GM23338 (cell line): ENCODE measurements at regions not wholly inside any gene's neighbourhood (a gene's known extent, or its start where the extent isn't known, plus 50 kb on each side); places are given as distances from the start of the nearest gene placed in this dataset.

ENCODE experiments used
- ATAC-seq: fragments of 200-7000 bp; cut with Tn5 transposase; 3 replicates; pipeline ENCODE4 v1.9.1; 2020
- DNase-seq: peaks from one replicate; pipeline ENCODE4 v3.0.0-alpha.2; 2015; ENCODE audit warnings: low spot score
- H2AFZ ChIP-seq: fragments of 200-600 bp; sonication (generic); 2 replicates; pipeline ENCODE4 v1.8.0; 2016; ENCODE audit warnings: antibody characterized with exemption, mild to moderate bottlenecking, moderate library complexity
- H3F3A ChIP-seq: fragments of 200-600 bp; sonication (generic); replicated peaks from 2 replicates; pipeline ENCODE4 v1.8.0; 2017; ENCODE audit warnings: antibody characterized with exemption, mixed run types, low read depth
- H3K27ac ChIP-seq: fragments of 200-600 bp; sonication (generic); 2 replicates; pipeline ENCODE4 v1.6.1; 2016; ENCODE audit warnings: low read depth
- H3K27me3 ChIP-seq: fragments of 200-600 bp; sonication (generic); 2 replicates; pipeline ENCODE4 v1.8.0; 2016; ENCODE audit warnings: mild to moderate bottlenecking, mixed run types, moderate library complexity; ENCODE audit not compliant: insufficient read depth
- H3K36me3 ChIP-seq: fragments of 200-600 bp; sonication (generic); 2 replicates; pipeline ENCODE4 v1.8.0; 2016; ENCODE audit warnings: mild to moderate bottlenecking; ENCODE audit not compliant: insufficient read depth
- H3K4me1 ChIP-seq: fragments of 200-600 bp; sonication (generic); 2 replicates; pipeline ENCODE4 v1.8.0; 2016; ENCODE audit warnings: mild to moderate bottlenecking, moderate library complexity; ENCODE audit not compliant: insufficient read depth
- H3K4me2 ChIP-seq: fragments of 200-600 bp; sonication (generic); 2 replicates; pipeline ENCODE4 v1.7.1; 2017; ENCODE audit warnings: mixed run types
- H3K4me3 ChIP-seq: fragments of 200-600 bp; sonication (generic); 2 replicates; pipeline ENCODE4 v1.6.1; 2016; ENCODE audit warnings: mixed run types
- H3K79me2 ChIP-seq: fragments of 200-600 bp; sonication (generic); replicated peaks from 2 replicates; pipeline ENCODE4 v1.8.0; 2017; ENCODE audit warnings: mild to moderate bottlenecking; ENCODE audit not compliant: insufficient read depth
- H3K9me2 ChIP-seq: fragments of 200-600 bp; sonication (generic); 2 replicates; pipeline ENCODE4 v1.8.0; 2017; ENCODE audit not compliant: insufficient read depth
- H4K20me1 ChIP-seq: fragments of 200-600 bp; sonication (generic); replicated peaks from 2 replicates; pipeline ENCODE4 v1.8.0; 2017; ENCODE audit warnings: mild to moderate bottlenecking; ENCODE audit not compliant: insufficient read depth
- H3K27ac Mint-ChIP-seq: 2 replicates; pipeline ENCODE4 v1.8.0; 2020; ENCODE audit warnings: inconsistent platforms, mild to moderate bottlenecking, moderate library complexity, mixed read lengths
- H3K27me3 Mint-ChIP-seq: 3 replicates; pipeline ENCODE4 v1.8.0; 2022; ENCODE audit warnings: low read depth, mild to moderate bottlenecking, moderate library complexity, mixed read lengths, inconsistent platforms; ENCODE audit not compliant: insufficient read depth, poor library complexity
- H3K36me3 Mint-ChIP-seq: 3 replicates; pipeline ENCODE4 v1.8.0; 2021; ENCODE audit warnings: low read depth, mild to moderate bottlenecking, inconsistent platforms, moderate library complexity, mixed read lengths
- H3K4me1 Mint-ChIP-seq: 3 replicates; pipeline ENCODE4 v1.8.0; 2020; ENCODE audit warnings: mild to moderate bottlenecking, inconsistent platforms, mixed read lengths
- H3K4me3 Mint-ChIP-seq: 3 replicates; pipeline ENCODE4 v1.8.0; 2021; ENCODE audit warnings: moderate library complexity, mild to moderate bottlenecking, inconsistent platforms, mixed read lengths
- H3K9me3 Mint-ChIP-seq: 3 replicates; pipeline ENCODE4 v1.8.0; 2020; ENCODE audit warnings: moderate library complexity, mild to moderate bottlenecking, inconsistent platforms, mixed read lengths
- EZH2phosphoT487 ChIP-seq: fragments of 200-600 bp; sonication (generic); IDR thresholded peaks from one replicate; pipeline ENCODE4 v1.8.1; 2018; ENCODE audit warnings: antibody characterized with exemption; ENCODE audit not compliant: unreplicated experiment
- JUNB ChIP-seq: IDR thresholded peaks from one replicate; pipeline ENCODE4 v1.6.1; 2016; ENCODE audit warnings: antibody characterized with exemption; ENCODE audit not compliant: unreplicated experiment
- NANOG ChIP-seq: IDR thresholded peaks from 2 replicates; pipeline ENCODE4 v1.6.1; 2016; ENCODE audit warnings: antibody characterized with exemption, borderline replicate concordance
- POLR2AphosphoS5 ChIP-seq: IDR thresholded peaks from 2 replicates; pipeline ENCODE4 v1.6.1; 2016; ENCODE audit warnings: antibody characterized with exemption, low read depth
- STAT1 ChIP-seq: IDR thresholded peaks from one replicate; pipeline ENCODE4 v1.6.1; 2016; ENCODE audit warnings: antibody characterized with exemption; ENCODE audit not compliant: unreplicated experiment
- ZNF114 ChIP-seq: fragments of 250-450 bp; sonication (Bioruptor Pico); IDR thresholded peaks from 2 replicates; pipeline ENCODE4 v1.5.0; 2020; ENCODE audit warnings: mild to moderate bottlenecking, moderate library complexity
- TF ChIP-seq, protein P1 (sequence below), 2 experiments: fragments of 200-600 bp in 1 of 2; sonication (generic) in 1 of 2; conservative IDR thresholded peaks; 2 replicates each; pipeline versions ENCODE4 v1.5.1 to v1.6.1; 2016 to 2017; ENCODE audit warnings: antibody characterized with exemption in 2 of 2, low read depth in 2 of 2, mild to moderate bottlenecking in 2 of 2, moderate library complexity in 1 of 2
- TF ChIP-seq, protein P2 (sequence below): IDR thresholded peaks from 2 replicates; pipeline ENCODE4 v1.6.1; 2016; ENCODE audit warnings: antibody characterized with exemption
- TF ChIP-seq, protein P3 (sequence below): fragments of 250-450 bp; sonication (Bioruptor Pico); IDR thresholded peaks from 2 replicates; pipeline ENCODE4 v1.5.0; 2020; ENCODE audit warnings: mild to moderate bottlenecking, moderate library complexity

DNA sequence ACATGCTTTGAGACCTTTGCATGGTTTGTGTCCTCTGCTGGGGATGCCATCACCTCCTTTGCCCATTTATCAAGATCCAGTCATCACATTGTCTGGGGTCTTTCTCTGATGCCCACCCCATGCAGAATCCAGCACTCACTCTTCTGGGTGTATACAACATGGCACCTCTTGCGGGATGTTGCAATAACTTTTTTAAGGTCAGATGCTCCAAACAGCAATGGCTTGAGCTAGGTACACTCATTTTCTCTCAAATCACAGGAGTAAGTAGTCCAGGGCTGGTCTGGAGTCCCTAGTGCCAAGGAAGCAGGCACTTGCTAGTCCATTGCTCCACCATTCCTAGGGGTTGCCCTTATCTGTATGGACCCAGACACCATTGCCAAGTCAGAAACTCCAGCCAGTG lies 196.6 kb upstream of the KCNG1 start:
- Mint-ChIP-seq H3K27ac (no peak overlapping the region), H3K4me1 (peaks cover 33% of the 10 kb centered on the region), H3K4me3 (no peak overlapping the region), H3K9me3 (peaks cover 37% of the 10 kb centered on the region), H3K27me3 (peaks cover 11% of the 10 kb centered on the region), H3K36me3 (peaks cover 16% of the 10 kb centered on the region)
- Histone ChIP-seq H3K36me3 (no peaks in the 10 kb centered on the region), H3K4me1 (peaks cover 32% of the 10 kb centered on the region), H2AFZ (peak overlapping the region; percentile 6; the same call in 1 of the 2 replicates), H3K27me3 (peaks cover 7% of the 10 kb centered on the region), H3K9me2 (peaks cover 6% of the 10 kb centered on the region; the same call in 1 of the 2 replicates), H3K27ac (no peak overlapping the region), H3F3A (no peaks in the 10 kb centered on the region), H3K79me2 (no peaks in the 10 kb centered on the region), H3K4me2 (no peak overlapping the region), H4K20me1 (no peaks in the 10 kb centered on the region), H3K4me3 (no peak overlapping the region)
- ATAC-seq = no peak
- no peak for DNase-seq
- TF ChIP-seq, protein P1, sequence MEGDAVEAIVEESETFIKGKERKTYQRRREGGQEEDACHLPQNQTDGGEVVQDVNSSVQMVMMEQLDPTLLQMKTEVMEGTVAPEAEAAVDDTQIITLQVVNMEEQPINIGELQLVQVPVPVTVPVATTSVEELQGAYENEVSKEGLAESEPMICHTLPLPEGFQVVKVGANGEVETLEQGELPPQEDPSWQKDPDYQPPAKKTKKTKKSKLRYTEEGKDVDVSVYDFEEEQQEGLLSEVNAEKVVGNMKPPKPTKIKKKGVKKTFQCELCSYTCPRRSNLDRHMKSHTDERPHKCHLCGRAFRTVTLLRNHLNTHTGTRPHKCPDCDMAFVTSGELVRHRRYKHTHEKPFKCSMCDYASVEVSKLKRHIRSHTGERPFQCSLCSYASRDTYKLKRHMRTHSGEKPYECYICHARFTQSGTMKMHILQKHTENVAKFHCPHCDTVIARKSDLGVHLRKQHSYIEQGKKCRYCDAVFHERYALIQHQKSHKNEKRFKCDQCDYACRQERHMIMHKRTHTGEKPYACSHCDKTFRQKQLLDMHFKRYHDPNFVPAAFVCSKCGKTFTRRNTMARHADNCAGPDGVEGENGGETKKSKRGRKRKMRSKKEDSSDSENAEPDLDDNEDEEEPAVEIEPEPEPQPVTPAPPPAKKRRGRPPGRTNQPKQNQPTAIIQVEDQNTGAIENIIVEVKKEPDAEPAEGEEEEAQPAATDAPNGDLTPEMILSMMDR (conservative IDR thresholded peaks at IDR 0.05; ENCODE audit: low read depth in 2 of 2) = no peak
- TF ChIP-seq POLR2AphosphoS5 (no peak), ZNF114 (CRISPR knock-in tag) (no peak)

DNA sequence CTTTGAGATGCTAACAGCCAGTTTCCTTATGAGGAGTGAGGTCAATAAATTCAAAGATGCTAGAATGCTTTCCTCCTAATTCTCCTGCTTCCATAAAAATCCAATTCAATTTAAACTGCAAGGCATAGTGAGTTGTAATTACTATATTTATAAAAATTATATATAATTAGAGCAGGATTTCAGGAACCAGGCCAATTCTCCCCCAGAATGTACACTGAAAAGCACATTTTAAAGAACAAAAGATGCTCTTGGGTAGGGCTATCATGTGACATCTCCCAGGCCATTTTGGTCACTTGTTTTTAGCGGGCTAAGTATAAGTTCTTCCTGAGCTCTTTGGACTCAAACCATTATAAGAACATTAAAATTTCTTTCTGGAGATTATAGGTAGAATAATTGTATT lies 195.7 kb upstream of the KCNG1 start:
- Mint-ChIP-seq H3K27ac (no peak overlapping the region), H3K4me3 (no peak overlapping the region; the same call in 2 of the 3 replicates)
- no peak for TF ChIP-seq ZNF114 (CRISPR knock-in tag)
- TF ChIP-seq, protein P2, sequence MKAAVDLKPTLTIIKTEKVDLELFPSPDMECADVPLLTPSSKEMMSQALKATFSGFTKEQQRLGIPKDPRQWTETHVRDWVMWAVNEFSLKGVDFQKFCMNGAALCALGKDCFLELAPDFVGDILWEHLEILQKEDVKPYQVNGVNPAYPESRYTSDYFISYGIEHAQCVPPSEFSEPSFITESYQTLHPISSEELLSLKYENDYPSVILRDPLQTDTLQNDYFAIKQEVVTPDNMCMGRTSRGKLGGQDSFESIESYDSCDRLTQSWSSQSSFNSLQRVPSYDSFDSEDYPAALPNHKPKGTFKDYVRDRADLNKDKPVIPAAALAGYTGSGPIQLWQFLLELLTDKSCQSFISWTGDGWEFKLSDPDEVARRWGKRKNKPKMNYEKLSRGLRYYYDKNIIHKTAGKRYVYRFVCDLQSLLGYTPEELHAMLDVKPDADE = no peak
- TF ChIP-seq POLR2AphosphoS5 = no peak
- TF ChIP-seq STAT1 = no peak
- TF ChIP-seq, protein P3, sequence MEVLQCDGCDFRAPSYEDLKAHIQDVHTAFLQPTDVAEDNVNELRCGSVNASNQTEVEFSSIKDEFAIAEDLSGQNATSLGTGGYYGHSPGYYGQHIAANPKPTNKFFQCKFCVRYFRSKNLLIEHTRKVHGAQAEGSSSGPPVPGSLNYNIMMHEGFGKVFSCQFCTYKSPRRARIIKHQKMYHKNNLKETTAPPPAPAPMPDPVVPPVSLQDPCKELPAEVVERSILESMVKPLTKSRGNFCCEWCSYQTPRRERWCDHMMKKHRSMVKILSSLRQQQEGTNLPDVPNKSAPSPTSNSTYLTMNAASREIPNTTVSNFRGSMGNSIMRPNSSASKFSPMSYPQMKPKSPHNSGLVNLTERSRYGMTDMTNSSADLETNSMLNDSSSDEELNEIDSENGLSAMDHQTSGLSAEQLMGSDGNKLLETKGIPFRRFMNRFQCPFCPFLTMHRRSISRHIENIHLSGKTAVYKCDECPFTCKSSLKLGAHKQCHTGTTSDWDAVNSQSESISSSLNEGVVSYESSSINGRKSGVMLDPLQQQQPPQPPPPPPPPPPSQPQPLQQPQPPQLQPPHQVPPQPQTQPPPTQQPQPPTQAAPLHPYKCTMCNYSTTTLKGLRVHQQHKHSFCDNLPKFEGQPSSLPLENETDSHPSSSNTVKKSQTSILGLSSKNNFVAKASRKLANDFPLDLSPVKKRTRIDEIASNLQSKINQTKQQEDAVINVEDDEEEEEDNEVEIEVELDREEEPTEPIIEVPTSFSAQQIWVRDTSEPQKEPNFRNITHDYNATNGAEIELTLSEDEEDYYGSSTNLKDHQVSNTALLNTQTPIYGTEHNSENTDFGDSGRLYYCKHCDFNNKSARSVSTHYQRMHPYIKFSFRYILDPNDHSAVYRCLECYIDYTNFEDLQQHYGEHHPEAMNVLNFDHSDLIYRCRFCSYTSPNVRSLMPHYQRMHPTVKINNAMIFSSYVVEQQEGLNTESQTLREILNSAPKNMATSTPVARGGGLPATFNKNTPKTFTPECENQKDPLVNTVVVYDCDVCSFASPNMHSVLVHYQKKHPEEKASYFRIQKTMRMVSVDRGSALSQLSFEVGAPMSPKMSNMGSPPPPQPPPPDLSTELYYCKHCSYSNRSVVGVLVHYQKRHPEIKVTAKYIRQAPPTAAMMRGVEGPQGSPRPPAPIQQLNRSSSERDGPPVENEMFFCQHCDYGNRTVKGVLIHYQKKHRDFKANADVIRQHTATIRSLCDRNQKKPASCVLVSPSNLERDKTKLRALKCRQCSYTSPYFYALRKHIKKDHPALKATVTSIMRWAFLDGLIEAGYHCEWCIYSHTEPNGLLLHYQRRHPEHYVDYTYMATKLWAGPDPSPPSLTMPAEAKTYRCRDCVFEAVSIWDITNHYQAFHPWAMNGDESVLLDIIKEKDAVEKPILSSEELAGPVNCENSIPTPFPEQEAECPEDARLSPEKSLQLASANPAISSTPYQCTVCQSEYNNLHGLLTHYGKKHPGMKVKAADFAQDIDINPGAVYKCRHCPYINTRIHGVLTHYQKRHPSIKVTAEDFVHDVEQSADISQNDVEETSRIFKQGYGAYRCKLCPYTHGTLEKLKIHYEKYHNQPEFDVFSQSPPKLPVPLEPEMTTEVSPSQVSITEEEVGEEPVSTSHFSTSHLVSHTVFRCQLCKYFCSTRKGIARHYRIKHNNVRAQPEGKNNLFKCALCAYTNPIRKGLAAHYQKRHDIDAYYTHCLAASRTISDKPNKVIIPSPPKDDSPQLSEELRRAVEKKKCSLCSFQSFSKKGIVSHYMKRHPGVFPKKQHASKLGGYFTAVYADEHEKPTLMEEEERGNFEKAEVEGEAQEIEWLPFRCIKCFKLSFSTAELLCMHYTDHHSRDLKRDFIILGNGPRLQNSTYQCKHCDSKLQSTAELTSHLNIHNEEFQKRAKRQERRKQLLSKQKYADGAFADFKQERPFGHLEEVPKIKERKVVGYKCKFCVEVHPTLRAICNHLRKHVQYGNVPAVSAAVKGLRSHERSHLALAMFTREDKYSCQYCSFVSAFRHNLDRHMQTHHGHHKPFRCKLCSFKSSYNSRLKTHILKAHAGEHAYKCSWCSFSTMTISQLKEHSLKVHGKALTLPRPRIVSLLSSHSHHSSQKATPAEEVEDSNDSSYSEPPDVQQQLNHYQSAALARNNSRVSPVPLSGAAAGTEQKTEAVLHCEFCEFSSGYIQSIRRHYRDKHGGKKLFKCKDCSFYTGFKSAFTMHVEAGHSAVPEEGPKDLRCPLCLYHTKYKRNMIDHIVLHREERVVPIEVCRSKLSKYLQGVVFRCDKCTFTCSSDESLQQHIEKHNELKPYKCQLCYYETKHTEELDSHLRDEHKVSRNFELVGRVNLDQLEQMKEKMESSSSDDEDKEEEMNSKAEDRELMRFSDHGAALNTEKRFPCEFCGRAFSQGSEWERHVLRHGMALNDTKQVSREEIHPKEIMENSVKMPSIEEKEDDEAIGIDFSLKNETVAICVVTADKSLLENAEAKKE = no peak
- TF ChIP-seq, protein P1 (conservative IDR thresholded peaks at IDR 0.05; ENCODE audit: low read depth in 2 of 2) = no peak
- no peak for TF ChIP-seq EZH2phosphoT487
- TF ChIP-seq JUNB = no peak
- no peak for TF ChIP-seq NANOG

More for the DNA sequence above, 195.7 kb upstream of the KCNG1 start:
- H3K36me3 Mint-ChIP-seq = peaks cover 16% of the 10 kb centered on the region
- Histone ChIP-seq H3K27me3 (peaks cover 7% of the 10 kb centered on the region), H3K4me3 (no peak overlapping the region), H3K4me2 (no peak overlapping the region), H3K27ac (no peak overlapping the region), H2AFZ (no peak overlapping the region), H3K79me2 (no peaks in the 10 kb centered on the region), H3K36me3 (no peaks in the 10 kb centered on the region), H3K9me2 (peaks cover under 1% of the 10 kb centered on the region; the same call in 1 of the 2 replicates), H3K4me1 (peaks cover 32% of the 10 kb centered on the region), H4K20me1 (no peaks in the 10 kb centered on the region), H3F3A (no peaks in the 10 kb centered on the region)
- ATAC-seq (no peak), DNase-seq (no peak)
- H3K9me3 Mint-ChIP-seq = peaks cover 35% of the 10 kb centered on the region
- H3K4me1 Mint-ChIP-seq = peaks cover 32% of the 10 kb centered on the region
- H3K27me3 Mint-ChIP-seq = peaks cover 11% of the 10 kb centered on the region
